Left renal pelvis (tissue), 4 donors: ENCODE measurements at regions not wholly inside any gene's neighbourhood (a gene's known extent, or its start where the extent isn't known, plus 50 kb on each side); places are given as distances from the start of the nearest gene placed in this dataset.

Experiments used
- DNase-seq, 4 donors: peaks; one replicate each; pipeline ENCODE4 v3.0.0-alpha.2; 2013; ENCODE audit warnings: low read depth in 4 of 4, low spot score in 3 of 4

DNA sequence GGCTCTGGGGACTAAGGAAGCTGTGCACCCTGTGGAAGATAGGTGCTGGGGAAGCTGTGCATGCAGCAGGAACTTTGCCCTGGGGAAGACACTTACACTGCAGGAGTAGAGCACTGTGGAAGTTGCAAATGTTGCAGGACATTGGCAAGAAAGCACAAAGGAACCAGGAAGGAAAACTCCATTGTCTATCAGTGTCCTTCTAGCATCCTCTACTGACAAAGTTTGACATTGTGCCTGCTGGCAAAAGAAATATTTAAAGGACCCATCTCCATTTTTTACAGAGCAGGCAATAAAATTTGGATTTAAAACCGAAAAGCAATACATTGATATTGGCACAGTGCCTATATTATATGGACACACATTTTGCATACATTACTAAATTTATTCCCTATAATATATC, 394.1 kb downstream of the PBX1 start:
- DNase-seq: no peak

DNA sequence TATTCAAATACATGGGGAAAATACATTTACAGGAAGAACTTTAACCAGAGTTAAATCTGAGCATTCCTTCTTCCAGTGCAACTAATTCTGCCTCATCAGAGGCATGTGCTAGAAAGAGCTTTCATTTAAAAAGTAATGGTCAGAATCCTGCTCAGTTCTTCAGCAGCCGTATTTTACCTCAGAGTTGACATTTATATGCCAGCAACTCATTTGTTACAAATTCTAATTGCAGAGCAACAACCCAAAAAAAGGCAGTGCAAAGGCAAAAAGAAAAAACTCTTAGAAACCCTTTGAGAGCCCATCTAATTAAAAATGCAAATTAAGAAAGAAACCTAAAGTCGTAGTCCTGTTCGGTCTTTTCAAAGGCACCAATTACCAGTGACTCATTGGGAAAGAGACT, 392.5 kb downstream of the PBX1 start:
- DNase-seq: no peak

DNA sequence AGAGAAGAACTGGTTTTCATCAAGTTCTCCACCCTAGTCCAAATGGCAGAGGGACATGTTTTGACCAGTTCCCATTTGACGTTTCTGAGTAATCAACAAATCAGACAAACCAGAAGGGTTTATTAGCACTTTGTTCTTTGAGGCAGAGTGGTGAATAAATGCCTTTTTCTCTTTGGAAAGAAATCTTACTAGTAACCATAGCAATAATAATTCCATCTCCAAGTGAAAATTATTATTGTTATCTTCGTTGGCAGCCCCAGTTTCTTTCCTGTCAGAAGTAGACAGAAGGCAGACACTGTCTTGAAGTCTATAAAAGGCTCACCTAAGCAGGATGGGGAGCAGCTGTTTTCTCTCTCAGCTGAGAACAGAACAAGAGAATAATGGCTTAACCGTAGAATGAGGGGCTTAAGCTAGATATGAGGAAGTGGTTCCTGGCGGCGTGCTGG, 391.6 kb downstream of the PBX1 start:
- DNase-seq: no peak

DNA sequence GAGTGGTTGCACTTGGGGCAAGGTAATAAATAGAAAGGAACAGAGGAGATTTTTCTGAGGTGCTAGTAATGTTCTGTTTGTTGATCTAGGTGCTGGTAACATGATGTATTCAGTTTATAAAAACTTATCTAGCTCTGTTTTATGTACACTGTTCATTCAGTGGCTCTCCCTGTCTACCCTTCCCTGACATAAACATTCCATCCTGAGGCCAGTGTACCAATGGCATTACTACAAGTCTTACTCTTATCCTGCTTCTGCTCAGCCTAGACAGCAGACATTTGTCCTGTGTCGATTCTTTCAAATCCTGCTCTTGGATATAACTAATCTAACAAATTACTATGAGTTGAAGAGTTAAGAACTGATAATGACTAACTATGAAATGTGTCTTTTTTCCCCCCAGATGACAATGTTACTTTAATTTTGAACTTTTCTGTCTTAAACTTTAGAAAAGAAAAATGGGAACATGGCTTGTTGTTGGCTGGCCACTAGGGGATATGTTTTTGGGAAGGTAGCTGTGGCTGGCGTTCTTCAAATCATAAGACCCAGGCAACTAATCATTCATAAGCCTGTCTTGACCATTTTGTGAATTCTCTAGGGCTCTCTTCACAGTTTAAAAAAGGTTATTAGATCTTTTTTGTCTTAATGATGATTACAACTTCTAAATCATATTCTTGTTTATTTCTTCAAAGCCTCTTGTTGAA, 390.9 kb downstream of the PBX1 start:
- no peak for DNase-seq

DNA sequence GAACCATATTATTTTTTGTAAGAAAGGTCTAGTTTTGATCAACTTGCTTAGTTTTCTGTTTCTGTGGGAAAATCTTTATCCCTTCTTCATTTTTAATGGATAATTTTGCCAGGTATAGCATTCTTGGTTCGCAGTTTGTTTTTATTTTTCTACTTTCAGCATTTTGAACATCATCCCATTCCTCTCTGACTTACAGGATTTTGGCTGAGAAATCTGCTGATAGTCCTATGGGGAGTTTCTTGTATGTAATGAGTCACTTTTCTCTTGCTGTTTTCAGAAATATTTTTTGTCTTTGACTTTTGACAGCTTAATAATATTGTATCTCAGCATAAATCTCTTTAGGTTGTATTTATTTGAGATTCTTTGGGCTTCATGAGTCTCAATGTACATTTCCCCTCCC, 389.1 kb downstream of the PBX1 start:
- no peak for DNase-seq

DNA sequence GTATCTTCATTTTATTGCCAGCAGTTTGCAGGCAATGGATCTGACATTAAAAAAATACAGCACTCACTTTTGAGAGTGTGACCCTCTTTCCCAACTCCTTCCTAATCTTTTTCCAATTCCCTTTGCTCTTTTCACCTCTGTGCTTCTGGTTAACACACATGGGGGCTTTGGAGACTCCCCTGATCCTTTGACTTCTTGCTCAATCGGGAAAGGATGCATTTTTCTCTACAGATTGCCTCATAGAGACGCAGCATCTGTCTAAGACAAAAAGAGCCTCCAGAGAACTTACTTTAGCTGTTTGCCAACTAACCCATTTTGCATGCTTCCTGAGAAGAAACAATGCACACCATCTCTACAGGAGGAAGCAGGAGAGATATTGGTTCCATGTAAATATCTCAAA, 378.3 kb downstream of the PBX1 start:
- DNase-seq: no peak

DNA sequence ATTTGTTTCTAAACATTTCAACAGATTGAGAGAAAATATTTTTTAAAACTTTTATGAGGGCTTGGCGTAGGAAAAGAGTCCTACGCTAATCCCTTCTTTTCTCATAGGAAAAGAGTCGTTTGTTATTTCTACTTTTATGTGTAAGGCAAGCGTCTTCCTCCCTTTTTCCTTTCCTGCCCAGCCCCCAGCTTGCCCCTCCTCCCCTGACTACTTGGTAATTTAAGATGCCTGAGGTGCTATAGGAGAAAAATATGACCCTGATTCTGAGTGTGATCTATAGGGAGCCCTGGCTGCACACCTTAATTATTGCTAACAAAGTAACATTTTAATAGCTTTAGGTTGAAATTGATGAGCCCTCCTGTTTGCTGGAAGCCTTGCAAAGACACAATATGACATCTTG, 373.6 kb downstream of the PBX1 start:
- DNase-seq: no peak

DNA sequence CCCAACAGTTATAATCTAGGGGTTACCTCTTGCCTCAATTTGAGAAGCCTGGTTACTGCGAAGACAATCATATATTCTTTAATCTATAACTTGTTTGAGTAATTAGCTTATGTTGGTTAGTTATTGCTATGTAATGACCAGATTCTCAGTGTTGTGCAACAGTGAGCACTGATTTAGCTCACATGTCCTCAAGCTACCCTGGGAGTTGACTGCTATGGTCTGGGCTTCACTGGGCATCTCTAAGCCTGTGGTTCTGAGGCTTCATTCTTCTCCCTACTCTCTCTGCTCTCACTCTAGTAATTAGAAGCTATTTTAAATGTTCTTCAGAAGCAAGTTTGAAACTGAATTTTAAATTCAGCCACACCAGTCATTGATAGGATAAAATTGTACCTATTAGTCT, 371.8 kb downstream of the PBX1 start:
- DNase-seq: no peak

DNA sequence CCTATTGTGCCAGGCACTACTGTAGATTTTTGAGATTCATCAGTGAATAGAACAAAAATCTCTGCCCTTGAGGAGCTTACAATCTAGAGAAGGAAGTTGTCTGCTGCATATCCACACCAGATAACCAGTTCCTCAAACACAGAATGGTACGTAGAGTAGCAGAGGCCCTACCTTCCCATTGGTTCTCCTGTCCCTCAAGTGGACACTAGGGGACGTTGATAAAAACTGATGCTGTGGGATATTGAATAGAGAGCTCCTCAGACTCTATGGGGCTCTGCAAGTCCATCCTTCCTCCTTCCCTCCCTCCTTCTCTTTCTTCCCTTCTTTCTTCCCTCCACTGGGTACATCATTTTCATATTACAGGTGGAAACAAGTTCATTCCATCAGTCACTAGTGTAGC, 371.3 kb downstream of the PBX1 start:
- DNase-seq: no peak

DNA sequence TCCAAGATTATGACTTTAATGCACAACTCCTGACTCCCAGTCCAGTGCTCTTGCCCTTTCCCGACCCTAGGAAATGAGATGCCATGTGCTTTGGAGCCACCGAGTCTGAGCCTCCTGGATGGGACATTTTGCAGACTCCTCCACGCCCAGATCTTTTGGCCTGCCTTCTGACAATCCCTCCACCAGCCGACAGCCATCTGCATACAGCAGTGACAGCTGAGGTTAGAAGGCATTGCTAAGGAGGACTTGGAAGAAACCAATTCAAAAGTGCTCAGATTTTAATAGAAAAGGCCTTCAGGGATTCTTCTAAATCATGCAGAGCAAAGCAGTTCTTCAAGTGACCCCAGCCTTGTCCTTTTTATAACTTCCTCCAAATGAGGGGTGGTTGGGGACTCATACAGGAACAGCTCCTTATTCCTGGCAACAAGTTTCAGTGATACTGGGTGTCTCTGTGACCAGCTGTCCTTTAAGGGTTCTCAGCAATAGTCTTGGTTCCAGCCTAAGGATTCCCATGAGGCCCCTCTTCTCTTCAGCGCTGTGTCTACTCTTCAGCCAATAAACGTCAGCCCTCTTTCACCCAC, 369.3 kb downstream of the PBX1 start:
- no peak for DNase-seq

DNA sequence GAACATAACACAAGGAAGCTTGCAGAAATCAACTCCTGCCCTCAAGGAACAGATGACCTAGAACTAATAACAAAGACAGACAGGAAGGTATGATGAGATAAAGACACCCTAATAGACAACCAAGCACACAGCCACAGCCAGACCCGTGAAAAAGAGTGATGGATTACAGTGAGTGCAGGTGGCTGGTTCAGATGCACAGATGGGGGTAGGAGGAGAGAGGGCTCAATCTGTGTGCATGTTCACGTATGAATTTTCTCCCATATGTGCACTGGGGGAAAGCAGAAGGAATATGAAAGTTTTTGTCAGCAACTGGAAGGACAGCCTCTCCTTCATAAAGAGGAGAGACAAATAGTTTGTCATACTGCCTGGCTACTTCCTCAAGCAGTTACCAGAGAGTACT, 367.1 kb downstream of the PBX1 start:
- no peak for DNase-seq

DNA sequence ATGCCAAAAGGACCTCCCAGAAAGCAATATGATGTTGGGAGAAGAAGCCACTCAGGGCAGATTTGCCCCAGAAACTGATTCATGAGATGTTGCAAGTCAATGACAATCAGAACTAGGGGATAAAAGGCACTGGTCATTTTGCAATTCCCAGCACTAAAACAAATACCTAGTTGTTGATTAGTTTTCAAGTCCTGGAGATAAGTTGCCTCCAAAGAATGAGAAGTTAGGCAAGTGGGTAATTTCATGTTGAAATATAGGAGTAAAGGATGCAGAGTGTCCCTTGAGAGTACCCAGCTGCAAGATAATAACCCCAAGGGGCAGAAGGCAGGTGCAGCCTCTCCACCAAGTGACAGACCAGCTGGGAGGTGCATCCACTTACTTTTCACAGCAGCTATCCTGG, 363.6 kb downstream of the PBX1 start:
- no peak for DNase-seq

DNA sequence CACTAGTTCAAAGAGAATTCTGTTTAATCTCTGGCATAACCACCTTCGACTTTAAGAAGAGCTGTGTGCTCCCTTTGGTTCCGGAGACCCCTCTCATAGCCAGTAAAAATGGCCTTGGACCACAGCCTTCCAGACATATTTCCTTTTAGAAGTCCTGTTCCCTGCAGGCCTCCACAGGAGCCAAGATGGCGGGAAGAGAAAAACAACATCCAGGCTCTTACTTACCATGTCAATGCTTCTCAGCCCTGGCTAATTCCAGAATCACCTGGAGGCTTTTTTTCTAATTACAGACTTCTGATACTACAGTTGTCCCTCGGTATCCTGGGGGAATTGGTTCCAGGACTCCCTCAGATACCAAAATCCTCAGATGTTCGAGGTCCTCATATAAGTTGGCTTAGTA, 362.5 kb downstream of the PBX1 start:
- DNase-seq: no peak

DNA sequence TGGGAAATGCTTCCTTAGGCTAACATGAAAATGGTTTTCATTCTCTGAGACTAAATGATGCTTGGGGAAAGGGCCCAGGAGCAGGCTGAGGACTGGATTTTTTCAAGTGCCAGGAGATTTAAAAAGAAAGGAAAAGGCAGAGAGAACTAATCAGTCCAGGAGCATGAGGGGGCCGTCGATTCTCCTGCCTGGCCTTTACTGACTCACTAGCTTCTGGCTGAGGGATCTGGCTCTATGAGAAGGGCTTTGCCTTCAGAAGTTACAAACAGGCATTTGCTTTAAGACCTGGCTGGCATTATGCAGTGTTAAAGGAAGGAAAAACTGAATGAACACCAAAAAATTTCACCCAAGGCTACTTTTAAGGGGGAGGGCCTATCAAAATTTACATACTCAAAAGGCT, 359.2 kb downstream of the PBX1 start:
- no peak for DNase-seq

DNA sequence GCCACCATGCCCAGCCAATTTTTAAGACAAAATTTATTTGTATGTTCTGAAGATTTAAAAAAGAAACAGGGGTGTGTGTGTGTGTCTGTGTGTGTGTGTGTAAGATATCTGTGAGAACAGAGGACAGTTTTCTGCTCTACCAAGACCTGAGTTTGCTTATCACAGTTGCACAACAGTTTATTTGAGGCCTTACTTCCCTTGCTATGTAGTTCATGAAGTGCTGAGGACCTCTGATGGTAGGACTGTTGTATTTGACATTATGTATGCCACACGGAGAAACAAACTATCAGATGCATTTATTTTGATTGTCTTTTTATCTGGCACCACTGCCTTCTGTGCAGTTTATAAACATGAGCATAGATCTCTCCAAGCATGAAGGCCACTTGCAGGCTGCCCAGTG, 355.2 kb downstream of the PBX1 start:
- no peak for DNase-seq

DNA sequence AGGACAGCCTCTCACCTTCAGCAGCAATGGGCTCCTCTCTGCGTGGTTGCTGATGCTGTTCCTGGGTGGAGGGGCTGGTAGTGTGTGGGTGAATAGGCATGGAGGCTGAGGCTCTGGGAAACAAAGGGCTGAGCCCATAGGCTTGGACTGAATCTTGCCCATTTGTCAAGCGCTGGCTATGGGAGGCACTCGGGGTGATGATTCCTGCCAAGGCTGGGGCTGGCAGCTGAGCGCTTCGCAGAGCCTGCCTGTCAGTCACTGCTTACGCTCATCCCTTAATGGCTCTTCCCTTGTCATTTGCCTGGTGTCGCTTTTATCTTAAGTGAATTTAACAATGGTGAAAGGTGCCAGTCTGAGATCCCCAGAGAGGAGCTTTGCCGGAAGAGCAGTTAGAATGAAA, 353.3 kb downstream of the PBX1 start:
- DNase-seq: no peak

DNA sequence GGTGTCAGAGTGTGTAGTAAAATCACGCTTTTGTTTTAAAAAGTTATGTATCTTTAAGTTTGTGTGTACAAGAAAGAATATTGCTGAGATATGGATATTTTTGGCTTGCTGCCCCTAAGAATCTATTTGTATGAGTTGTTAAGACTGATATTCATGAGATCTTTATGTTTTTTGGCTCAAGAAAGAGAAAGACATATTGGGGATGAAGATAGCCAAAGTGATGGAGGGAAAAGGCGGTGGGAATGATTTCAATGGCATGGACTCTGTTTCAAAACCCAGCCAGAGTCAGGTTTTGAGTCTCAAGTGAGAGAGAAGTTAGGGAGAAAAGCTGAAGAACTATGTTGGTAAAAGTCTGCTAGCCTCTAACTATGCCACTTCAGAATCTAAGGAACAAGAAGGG, 351.7 kb downstream of the PBX1 start:
- no peak for DNase-seq

DNA sequence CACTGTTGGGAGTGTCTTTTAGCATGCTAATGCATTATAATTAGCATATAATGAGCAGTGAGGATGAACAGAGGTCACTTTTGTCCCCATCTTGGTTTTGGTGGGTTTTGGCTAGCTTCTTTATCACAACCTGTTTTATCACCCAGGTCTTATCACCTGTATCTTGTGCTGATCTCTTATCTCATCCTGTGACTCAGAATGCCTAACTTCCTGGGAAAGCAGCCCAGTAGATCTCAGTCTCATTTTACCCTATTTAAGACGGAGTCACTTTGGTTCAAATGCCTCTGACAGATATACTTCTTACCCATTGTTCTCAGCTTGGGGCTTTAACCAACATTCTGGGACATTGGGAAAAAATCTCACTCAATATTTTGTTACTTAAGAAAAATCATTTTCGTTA, 348.7 kb downstream of the PBX1 start:
- no peak for DNase-seq

DNA sequence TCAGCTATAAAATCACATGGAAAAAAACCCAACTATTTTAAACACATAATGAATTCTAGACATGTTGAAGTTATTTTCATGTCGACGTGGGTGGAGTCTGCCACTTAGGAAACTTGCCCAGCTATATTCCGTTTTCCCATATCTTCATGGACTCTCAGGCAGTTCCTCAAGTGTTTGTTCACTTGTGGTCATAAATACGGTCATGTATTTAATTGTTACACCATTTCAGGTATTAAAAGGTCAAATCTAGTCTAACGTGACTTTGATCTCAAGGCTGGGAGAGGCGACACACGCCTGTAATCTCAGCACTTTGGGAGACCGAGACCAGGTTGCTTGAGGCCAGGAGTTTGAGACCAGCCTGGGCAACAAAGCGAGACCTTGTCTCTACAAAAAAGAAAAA, 346.9 kb downstream of the PBX1 start:
- DNase-seq: no peak

DNA sequence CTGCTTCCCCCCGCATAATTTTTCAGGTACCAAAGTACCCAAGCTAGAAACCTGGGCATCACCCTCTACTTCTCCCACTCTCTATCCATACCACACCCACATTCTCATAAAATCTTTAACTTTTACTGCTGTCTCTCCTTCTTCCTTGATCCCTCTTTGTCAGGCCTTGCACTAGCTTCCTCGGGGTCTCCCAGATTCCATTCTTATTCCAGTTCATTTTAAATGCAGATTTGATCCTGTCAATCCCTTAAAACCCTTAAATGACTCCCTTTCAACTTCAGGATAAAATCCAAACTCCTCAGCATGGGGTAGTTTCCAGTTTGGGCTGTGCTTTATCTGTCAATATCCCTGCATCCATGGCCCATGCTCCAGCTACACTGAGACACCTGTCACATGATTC, 343.5 kb downstream of the PBX1 start:
- DNase-seq: no peak
